ENCODE measurements at regions not wholly inside any gene's neighbourhood (a gene's known extent, or its start where the extent isn't known, plus 50 kb on each side); places are given as distances from the start of the nearest gene placed in this dataset.

DNA sequence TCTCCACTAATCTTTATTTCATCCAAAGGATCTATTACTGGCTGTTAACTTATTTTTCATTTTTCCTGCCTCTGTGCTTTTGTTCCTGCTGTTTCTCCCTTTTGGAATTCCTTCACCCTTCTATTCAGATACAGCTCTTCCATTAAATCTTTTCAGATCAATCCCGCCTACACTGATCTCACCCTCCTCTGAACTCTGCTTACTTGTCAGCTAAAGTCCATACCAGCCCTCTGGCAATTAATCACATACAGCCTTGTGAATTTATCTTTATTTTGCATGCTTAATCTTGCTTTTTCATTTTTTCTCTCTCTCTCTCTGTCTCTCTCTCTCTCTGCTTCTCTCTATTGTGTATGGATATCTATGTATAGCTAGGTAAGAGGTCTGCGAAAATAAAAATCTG is 100.8 kb upstream of the UMPS start:
- H4K20me1 ChIP-seq (ENCODE audit: insufficient read depth, low read length), result no peaks in the 10 kb centered on the region
- no peak for DNase-seq (ENCODE audit: insufficient read length, low spot score, missing footprints)
- H3K4me2 ChIP-seq (ENCODE audit: insufficient read depth, low read length), result no peak overlapping the region
- H3K27me3 ChIP-seq (ENCODE audit: insufficient read depth, low read length), result peaks cover 13% of the 10 kb centered on the region
- no peaks in the 10 kb centered on the region for H3K4me1 ChIP-seq (ENCODE audit: insufficient read depth, low read length)
- H2AFZ ChIP-seq (ENCODE audit: low read length), result no peak overlapping the region
- H3K36me3 ChIP-seq (ENCODE audit: insufficient read depth, low read length), result no peaks in the 10 kb centered on the region
- H3K79me2 ChIP-seq (ENCODE audit: insufficient read depth, low read length), result no peaks in the 10 kb centered on the region
- TF ChIP-seq, protein P1, sequence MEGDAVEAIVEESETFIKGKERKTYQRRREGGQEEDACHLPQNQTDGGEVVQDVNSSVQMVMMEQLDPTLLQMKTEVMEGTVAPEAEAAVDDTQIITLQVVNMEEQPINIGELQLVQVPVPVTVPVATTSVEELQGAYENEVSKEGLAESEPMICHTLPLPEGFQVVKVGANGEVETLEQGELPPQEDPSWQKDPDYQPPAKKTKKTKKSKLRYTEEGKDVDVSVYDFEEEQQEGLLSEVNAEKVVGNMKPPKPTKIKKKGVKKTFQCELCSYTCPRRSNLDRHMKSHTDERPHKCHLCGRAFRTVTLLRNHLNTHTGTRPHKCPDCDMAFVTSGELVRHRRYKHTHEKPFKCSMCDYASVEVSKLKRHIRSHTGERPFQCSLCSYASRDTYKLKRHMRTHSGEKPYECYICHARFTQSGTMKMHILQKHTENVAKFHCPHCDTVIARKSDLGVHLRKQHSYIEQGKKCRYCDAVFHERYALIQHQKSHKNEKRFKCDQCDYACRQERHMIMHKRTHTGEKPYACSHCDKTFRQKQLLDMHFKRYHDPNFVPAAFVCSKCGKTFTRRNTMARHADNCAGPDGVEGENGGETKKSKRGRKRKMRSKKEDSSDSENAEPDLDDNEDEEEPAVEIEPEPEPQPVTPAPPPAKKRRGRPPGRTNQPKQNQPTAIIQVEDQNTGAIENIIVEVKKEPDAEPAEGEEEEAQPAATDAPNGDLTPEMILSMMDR (IDR thresholded peaks at IDR 0.05; ENCODE audit: extremely low read depth, low read depth, low read length), result no peak
- no peak overlapping the region for H3K4me3 ChIP-seq (ENCODE audit: insufficient read depth, low read length)
- H3K9me3 ChIP-seq (ENCODE audit: low read depth, low read length), result no peaks in the 10 kb centered on the region
- no peak overlapping the region for H3K27ac ChIP-seq (ENCODE audit: low read depth, low read length)

DNA sequence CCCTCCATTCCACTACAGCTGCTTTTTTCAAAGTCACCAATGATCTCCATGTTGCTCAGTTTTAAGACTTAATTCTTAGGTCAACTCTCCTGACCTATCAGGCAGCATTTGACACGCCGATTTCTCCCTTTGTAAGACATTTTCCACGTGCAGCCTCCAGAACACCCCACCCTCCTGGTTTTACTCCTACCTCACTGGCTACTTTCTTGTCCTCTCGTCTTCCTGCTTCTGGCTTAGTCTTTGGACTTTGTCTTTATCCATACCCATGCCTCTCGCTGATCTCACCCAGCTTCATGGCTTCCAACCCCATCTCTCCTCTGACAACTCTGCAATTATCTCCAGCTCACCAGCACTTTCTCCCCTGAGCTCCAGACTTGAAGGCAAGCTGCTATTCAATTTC is 99.3 kb upstream of the UMPS start:
- Histone ChIP-seq H3K79me2 (ENCODE audit: insufficient read depth, low read length) (no peaks in the 10 kb centered on the region), H3K9me3 (ENCODE audit: low read depth, low read length) (no peaks in the 10 kb centered on the region), H3K4me2 (ENCODE audit: insufficient read depth, low read length) (no peak overlapping the region), H3K27me3 (ENCODE audit: insufficient read depth, low read length) (peaks cover 13% of the 10 kb centered on the region), H3K27ac (ENCODE audit: low read depth, low read length) (no peak overlapping the region), H2AFZ (ENCODE audit: low read length) (no peak overlapping the region), H4K20me1 (ENCODE audit: insufficient read depth, low read length) (no peaks in the 10 kb centered on the region), H3K36me3 (ENCODE audit: insufficient read depth, low read length) (no peaks in the 10 kb centered on the region), H3K4me1 (ENCODE audit: insufficient read depth, low read length) (no peaks in the 10 kb centered on the region), H3K4me3 (ENCODE audit: insufficient read depth, low read length) (no peak overlapping the region)
- TF ChIP-seq, protein P1 (IDR thresholded peaks at IDR 0.05; ENCODE audit: extremely low read depth, low read depth, low read length), result no peak
- no peak for DNase-seq (ENCODE audit: insufficient read length, low spot score, missing footprints)

DNA sequence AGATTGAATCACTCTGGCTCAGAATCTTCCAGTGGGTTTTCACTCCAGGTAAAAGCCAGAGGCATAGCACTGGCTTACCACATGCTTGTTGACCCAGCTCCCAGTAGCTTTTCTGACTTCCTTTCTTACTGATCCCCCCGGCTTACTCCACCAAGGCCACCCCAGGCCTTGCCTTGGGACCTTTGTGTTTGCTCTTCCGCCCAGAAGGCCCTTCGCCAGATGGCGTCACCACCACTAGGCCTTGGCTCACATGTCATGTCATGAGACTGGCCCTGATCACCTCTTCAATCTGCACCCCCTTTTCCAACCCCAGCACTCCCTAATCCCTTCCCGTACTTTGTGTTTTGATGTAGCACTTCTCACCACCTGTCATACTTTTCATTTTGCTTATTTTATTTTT is 98.5 kb upstream of the UMPS start:
- no peaks in the 10 kb centered on the region for H3K9me3 ChIP-seq (ENCODE audit: low read depth, low read length)
- no peaks in the 10 kb centered on the region for H4K20me1 ChIP-seq (ENCODE audit: insufficient read depth, low read length)
- H3K27me3 ChIP-seq (ENCODE audit: insufficient read depth, low read length), result peaks cover 15% of the 10 kb centered on the region
- TF ChIP-seq, protein P1 (IDR thresholded peaks at IDR 0.05; ENCODE audit: extremely low read depth, low read depth, low read length), result no peak
- H3K27ac ChIP-seq (ENCODE audit: low read depth, low read length), result no peak overlapping the region
- H3K4me2 ChIP-seq (ENCODE audit: insufficient read depth, low read length), result no peak overlapping the region
- no peaks in the 10 kb centered on the region for H3K79me2 ChIP-seq (ENCODE audit: insufficient read depth, low read length)
- H2AFZ ChIP-seq (ENCODE audit: low read length), result no peak overlapping the region
- no peak for DNase-seq (ENCODE audit: insufficient read length, low spot score, missing footprints)
- H3K4me3 ChIP-seq (ENCODE audit: insufficient read depth, low read length), result no peak overlapping the region
- H3K4me1 ChIP-seq (ENCODE audit: insufficient read depth, low read length), result no peaks in the 10 kb centered on the region
- H3K36me3 ChIP-seq (ENCODE audit: insufficient read depth, low read length), result no peaks in the 10 kb centered on the region

DNA sequence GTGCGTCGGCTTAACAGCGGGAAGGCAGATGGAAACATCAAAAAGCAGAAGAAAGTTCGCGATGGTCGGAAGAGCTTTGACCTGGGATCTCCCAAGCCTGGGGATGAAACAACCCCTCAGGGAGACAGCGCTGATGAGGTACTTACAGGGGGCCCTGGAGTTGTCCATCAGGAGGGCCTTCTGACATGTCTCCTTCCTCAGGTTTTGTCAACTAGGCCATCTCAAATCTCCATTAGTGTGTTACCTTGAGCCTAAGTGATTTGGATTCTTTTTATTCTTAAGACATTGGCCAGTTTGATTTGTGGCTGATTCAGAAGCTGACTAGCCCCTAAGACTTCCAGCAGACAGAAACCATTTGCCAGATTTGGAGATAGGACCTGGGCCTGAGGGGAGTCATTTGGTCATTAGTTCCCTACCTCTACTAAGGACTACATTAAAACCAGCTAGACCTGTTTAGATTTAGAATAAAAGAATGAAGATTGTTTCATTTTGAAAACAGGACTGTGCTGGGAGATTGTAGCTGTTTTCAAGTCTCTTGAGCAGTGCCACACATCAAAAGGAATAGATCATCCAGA is 97.6 kb upstream of the UMPS start:
- H4K20me1 ChIP-seq (ENCODE audit: insufficient read depth, low read length), result no peaks in the 10 kb centered on the region
- H2AFZ ChIP-seq (ENCODE audit: low read length), result no peak overlapping the region
- no peak overlapping the region for H3K4me2 ChIP-seq (ENCODE audit: insufficient read depth, low read length)
- DNase-seq (ENCODE audit: insufficient read length, low spot score, missing footprints), result no peak
- H3K27ac ChIP-seq (ENCODE audit: low read depth, low read length), result no peak overlapping the region
- no peak overlapping the region for H3K4me3 ChIP-seq (ENCODE audit: insufficient read depth, low read length)
- TF ChIP-seq, protein P1 (IDR thresholded peaks at IDR 0.05; ENCODE audit: extremely low read depth, low read depth, low read length), result no peak
- H3K79me2 ChIP-seq (ENCODE audit: insufficient read depth, low read length), result no peaks in the 10 kb centered on the region
- H3K36me3 ChIP-seq (ENCODE audit: insufficient read depth, low read length), result no peaks in the 10 kb centered on the region
- peaks cover 14% of the 10 kb centered on the region for H3K27me3 ChIP-seq (ENCODE audit: insufficient read depth, low read length)
- no peaks in the 10 kb centered on the region for H3K4me1 ChIP-seq (ENCODE audit: insufficient read depth, low read length)
- no peaks in the 10 kb centered on the region for H3K9me3 ChIP-seq (ENCODE audit: low read depth, low read length)
